K562 (cell line): ENCODE measurements at regions not wholly inside any gene's neighbourhood (a gene's known extent, or its start where the extent isn't known, plus 50 kb on each side); places are given as distances from the start of the nearest gene placed in this dataset.
A peak's percentile ranks its signal among the peaks of the same experiment; 100 is the strongest.

Experiments
- BRCA1 ChIP-seq, 2 experiments: fragments of 450-650 bp in 1 of 2; sonication (generic) in 1 of 2; formaldehyde crosslinking in 1 of 2; IDR thresholded peaks; 2 replicates each; pipeline versions ENCODE4 v1.5.0 to v1.6.1; 2017 to 2020; ENCODE audit warnings: mild to moderate bottlenecking in 1 of 2, missing genetic modification reagents in 1 of 2
- FOXK1 ChIP-seq: sonication (generic); formaldehyde crosslinking; IDR thresholded peaks from 2 replicates; pipeline ENCODE4 v1.8.0; 2022; ENCODE audit warnings: missing genetic modification reagents, mild to moderate bottlenecking, borderline replicate concordance
- HDAC1 ChIP-seq, 2 experiments: fragments of 450-650 bp; IDR thresholded peaks; 2 replicates each; pipeline ENCODE4 v1.6.1; 2016 to 2017; ENCODE audit warnings: inconsistent platforms in 1 of 2, mild to moderate bottlenecking in 1 of 2, moderate library complexity in 1 of 2
- HMBOX1 ChIP-seq: sonication (generic); IDR thresholded peaks from 2 replicates; pipeline ENCODE4 v1.6.1; 2016
- MBD1 ChIP-seq: fragments of 250-450 bp; sonication (Bioruptor Pico); IDR thresholded peaks from 2 replicates; pipeline ENCODE4 v1.8.0; 2022; ENCODE audit warnings: inconsistent platforms
- MED1 ChIP-seq: sonication (generic); formaldehyde crosslinking; IDR thresholded peaks from 2 replicates; pipeline ENCODE4 v1.8.1; 2023; ENCODE audit warnings: missing genetic modification reagents, borderline replicate concordance
- MXI1 ChIP-seq: IDR thresholded peaks from 2 replicates; pipeline ENCODE4 v1.6.1; 2011; ENCODE audit warnings: low read depth, mild to moderate bottlenecking, improper control_type of control experiment, low read length
- MYNN ChIP-seq, 2 experiments: sonication (generic); formaldehyde crosslinking in 1 of 2; IDR thresholded peaks; 2 replicates each; pipeline versions ENCODE4 v1.5.0 to v1.6.1; 2016 to 2020; ENCODE audit warnings: antibody characterized with exemption in 1 of 2, missing genetic modification reagents in 1 of 2
- NR3C1 ChIP-seq: sonication (generic); formaldehyde crosslinking; IDR thresholded peaks from 2 replicates; pipeline ENCODE4 v1.8.1; 2022; ENCODE audit warnings: missing genetic modification reagents
- PTBP1 ChIP-seq: fragments of 200-400 bp; formaldehyde crosslinking; IDR thresholded peaks from 2 replicates; pipeline ENCODE4 v1.6.1; 2017; ENCODE audit warnings: low read depth, low read length
- RFX7 ChIP-seq: fragments of 250-450 bp; sonication (Bioruptor Pico); IDR thresholded peaks from 2 replicates; pipeline ENCODE4 v1.5.1; 2021; ENCODE audit warnings: mild to moderate bottlenecking
- RUNX1 ChIP-seq: sonication (generic); IDR thresholded peaks from 2 replicates; pipeline ENCODE4 v1.6.1; 2016; ENCODE audit warnings: antibody characterized with exemption, low read depth
- XRCC3 ChIP-seq: fragments of 450-650 bp; IDR thresholded peaks from 2 replicates; pipeline ENCODE4 v1.6.1; 2017; ENCODE audit warnings: mild to moderate bottlenecking, moderate library complexity
- ZBTB49 ChIP-seq: sonication (generic); formaldehyde crosslinking; IDR thresholded peaks from 2 replicates; pipeline ENCODE4 v1.8.0; 2022; ENCODE audit warnings: missing genetic modification reagents, mild to moderate bottlenecking, borderline replicate concordance
- ZKSCAN3 ChIP-seq: fragments of 250-450 bp; sonication (Bioruptor Pico); IDR thresholded peaks from 2 replicates; pipeline ENCODE4 v1.4.0; 2020
- ZNF121 ChIP-seq: sonication (generic); formaldehyde crosslinking; conservative IDR thresholded peaks from 2 replicates; pipeline ENCODE4 v1.8.0; 2022; ENCODE audit warnings: missing genetic modification reagents
- ZNF124 ChIP-seq: sonication (generic); formaldehyde crosslinking; IDR thresholded peaks from 2 replicates; pipeline ENCODE4 v1.8.1; 2022; ENCODE audit warnings: missing genetic modification reagents
- ZNF133 ChIP-seq: fragments of 250-450 bp; sonication (Bioruptor Pico); IDR thresholded peaks from 2 replicates; pipeline ENCODE4 v1.4.0; 2020; ENCODE audit warnings: mild to moderate bottlenecking
- TF ChIP-seq, protein P1 (sequence below): sonication (generic); formaldehyde crosslinking; IDR thresholded peaks from 2 replicates; pipeline ENCODE4 v1.8.1; 2022; ENCODE audit warnings: missing genetic modification reagents
- TF ChIP-seq, protein P2 (sequence below): sonication (generic); formaldehyde crosslinking; IDR thresholded peaks from 2 replicates; pipeline ENCODE4 v1.8.0; 2022; ENCODE audit warnings: mild to moderate bottlenecking, missing genetic modification reagents, borderline replicate concordance

DNA sequence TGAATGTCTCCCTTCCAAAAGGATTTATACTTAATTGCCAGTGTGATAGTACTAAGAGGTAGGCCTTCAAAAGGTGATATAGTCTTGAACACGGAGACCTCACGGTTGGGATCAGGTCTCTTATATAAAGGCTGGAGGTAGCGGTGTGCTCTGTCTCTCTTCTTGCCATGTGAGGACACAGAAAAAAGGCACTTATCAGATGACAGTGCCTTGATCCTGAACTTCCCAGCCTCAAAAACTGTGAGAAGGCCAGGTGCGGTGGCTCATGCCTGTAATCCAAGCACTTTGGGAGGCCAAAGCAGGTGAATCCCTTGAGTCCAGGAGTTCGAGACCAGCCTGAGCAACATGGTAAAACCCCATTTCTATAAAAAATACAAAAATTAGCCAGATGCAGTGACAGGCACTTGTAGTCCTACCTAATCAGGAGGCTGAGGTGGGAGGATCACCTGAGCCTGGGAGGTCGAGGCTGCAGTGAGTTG lies 108.9 kb upstream of the TOP3B start (continued):
- TF ChIP-seq MBD1 (CRISPR knock-in tag) (no peak), RUNX1 (0 out of 2 replicates have a peak, but pooled peaks have one; percentile 3), BRCA1 (IDR thresholded peaks at IDR 0.05) (no peak), BRCA1 (CRISPR knock-in tag; IDR thresholded peaks at IDR 0.05) (0 out of 2 replicates have a peak, but pooled peaks have one; percentile 46), ZBTB49 (peak; percentile 83; the same call in 1 of the 2 replicates), MED1 (0 out of 2 replicates have a peak, but pooled peaks have one; percentile 46), HMBOX1 (no peak), ZKSCAN3 (CRISPR knock-in tag) (no peak), PTBP1 (0 out of 2 replicates have a peak, but pooled peaks have one; percentile 33), NR3C1 (CRISPR knock-in tag) (no peak), HDAC1 (IDR thresholded peaks at IDR 0.05) (no peak), FOXK1 (0 out of 2 replicates have a peak, but pooled peaks have one; percentile 54), XRCC3 (no peak), MXI1 (no peak), MYNN (IDR thresholded peaks at IDR 0.05) (no peak), MYNN (CRISPR knock-in tag; IDR thresholded peaks at IDR 0.05) (peak; percentile 33; the same call in 1 of the 2 replicates), ZNF121 (CRISPR knock-in tag) (0 out of 2 replicates have a peak, but pooled peaks have one; percentile 15), RFX7 (CRISPR knock-in tag) (no peak), ZNF133 (CRISPR knock-in tag) (no peak), ZNF124 (CRISPR knock-in tag) (0 out of 2 replicates have a peak, but pooled peaks have one; percentile 27)
- TF ChIP-seq, protein P1, sequence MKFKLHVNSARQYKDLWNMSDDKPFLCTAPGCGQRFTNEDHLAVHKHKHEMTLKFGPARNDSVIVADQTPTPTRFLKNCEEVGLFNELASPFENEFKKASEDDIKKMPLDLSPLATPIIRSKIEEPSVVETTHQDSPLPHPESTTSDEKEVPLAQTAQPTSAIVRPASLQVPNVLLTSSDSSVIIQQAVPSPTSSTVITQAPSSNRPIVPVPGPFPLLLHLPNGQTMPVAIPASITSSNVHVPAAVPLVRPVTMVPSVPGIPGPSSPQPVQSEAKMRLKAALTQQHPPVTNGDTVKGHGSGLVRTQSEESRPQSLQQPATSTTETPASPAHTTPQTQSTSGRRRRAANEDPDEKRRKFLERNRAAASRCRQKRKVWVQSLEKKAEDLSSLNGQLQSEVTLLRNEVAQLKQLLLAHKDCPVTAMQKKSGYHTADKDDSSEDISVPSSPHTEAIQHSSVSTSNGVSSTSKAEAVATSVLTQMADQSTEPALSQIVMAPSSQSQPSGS (CRISPR knock-in tag) = 0 out of 2 replicates have a peak, but pooled peaks have one; percentile 2
- TF ChIP-seq, protein P2, sequence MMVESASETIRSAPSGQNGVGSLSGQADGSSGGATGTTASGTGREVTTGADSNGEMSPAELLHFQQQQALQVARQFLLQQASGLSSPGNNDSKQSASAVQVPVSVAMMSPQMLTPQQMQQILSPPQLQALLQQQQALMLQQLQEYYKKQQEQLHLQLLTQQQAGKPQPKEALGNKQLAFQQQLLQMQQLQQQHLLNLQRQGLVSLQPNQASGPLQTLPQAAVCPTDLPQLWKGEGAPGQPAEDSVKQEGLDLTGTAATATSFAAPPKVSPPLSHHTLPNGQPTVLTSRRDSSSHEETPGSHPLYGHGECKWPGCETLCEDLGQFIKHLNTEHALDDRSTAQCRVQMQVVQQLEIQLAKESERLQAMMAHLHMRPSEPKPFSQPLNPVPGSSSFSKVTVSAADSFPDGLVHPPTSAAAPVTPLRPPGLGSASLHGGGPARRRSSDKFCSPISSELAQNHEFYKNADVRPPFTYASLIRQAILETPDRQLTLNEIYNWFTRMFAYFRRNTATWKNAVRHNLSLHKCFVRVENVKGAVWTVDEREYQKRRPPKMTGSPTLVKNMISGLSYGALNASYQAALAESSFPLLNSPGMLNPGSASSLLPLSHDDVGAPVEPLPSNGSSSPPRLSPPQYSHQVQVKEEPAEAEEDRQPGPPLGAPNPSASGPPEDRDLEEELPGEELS (CRISPR knock-in tag) = peak; percentile 78; the same call in 1 of the 2 replicates
